ENCODE measurements at regions not wholly inside any gene's neighbourhood (a gene's known extent, or its start where the extent isn't known, plus 50 kb on each side); places are given as distances from the start of the nearest gene placed in this dataset.
"Not testable (repeated sequence)": the region's sequence is repeated elsewhere in the genome, so short reads cannot be mapped to it uniquely, and the experiment has no call there.

GRCh38 chr2:52017646-52018235, 985.8 kb upstream of the NRXN1 start:
- DNase-seq (ENCODE audit: low read depth): no peak

GRCh38 chr2:52006821-52007366, 975.0 kb upstream of the NRXN1 start:
- DNase-seq (ENCODE audit: low read depth): not testable (repeated sequence)

GRCh38 chr2:52000151-52000855, 968.4 kb upstream of the NRXN1 start:
- no peak for DNase-seq (ENCODE audit: low read depth)

GRCh38 chr2:51998890-51999289, 967.0 kb upstream of the NRXN1 start:
- DNase-seq (ENCODE audit: low read depth): no peak

- no peak for DNase-seq (ENCODE audit: low read depth)
Measured at GRCh38 chr2:51997571-51997970, 965.6 kb upstream of the NRXN1 start.

- DNase-seq (ENCODE audit: low read depth): peak; percentile 83
Measured at GRCh38 chr2:51995293-51995692, 963.4 kb upstream of the NRXN1 start.

GRCh38 chr2:51994123-51994763, 962.3 kb upstream of the NRXN1 start:
- DNase-seq (ENCODE audit: low read depth): no peak

- no peak for DNase-seq (ENCODE audit: low read depth)
Measured at GRCh38 chr2:51990684-51991083, 958.8 kb upstream of the NRXN1 start.

GRCh38 chr2:51986101-51986500, 954.2 kb upstream of the NRXN1 start:
- DNase-seq (ENCODE audit: low read depth): no peak

- DNase-seq (ENCODE audit: low read depth): peak; percentile 46
Measured at GRCh38 chr2:51981783-51982182, 949.9 kb upstream of the NRXN1 start.

- no peak for DNase-seq (ENCODE audit: low read depth)
Measured at GRCh38 chr2:51976623-51977022, 944.7 kb upstream of the NRXN1 start.

- no peak for DNase-seq (ENCODE audit: low read depth)
Measured at GRCh38 chr2:51971136-51971535, 939.2 kb upstream of the NRXN1 start.

- no peak for DNase-seq (ENCODE audit: low read depth)
Measured at GRCh38 chr2:51969347-51969746, 937.4 kb upstream of the NRXN1 start.

GRCh38 chr2:51960841-51961335, 929.0 kb upstream of the NRXN1 start:
- DNase-seq (ENCODE audit: low read depth): no peak

- no peak for DNase-seq (ENCODE audit: low read depth)
Measured at GRCh38 chr2:51960281-51960680, 928.3 kb upstream of the NRXN1 start.

GRCh38 chr2:51959696-51960095, 927.8 kb upstream of the NRXN1 start:
- DNase-seq (ENCODE audit: low read depth): no peak

- no peak for DNase-seq (ENCODE audit: low read depth)
Measured at GRCh38 chr2:51953931-51954330, 922.0 kb upstream of the NRXN1 start.

- DNase-seq (ENCODE audit: low read depth): no peak
Measured at GRCh38 chr2:51921076-51921475, 889.1 kb upstream of the NRXN1 start.

GRCh38 chr2:51920509-51920908, 888.6 kb upstream of the NRXN1 start:
- no peak for DNase-seq (ENCODE audit: low read depth)

GRCh38 chr2:51919395-51919794, 887.5 kb upstream of the NRXN1 start:
- peak; percentile 30 for DNase-seq (ENCODE audit: low read depth)

- peak; percentile 37 for DNase-seq (ENCODE audit: low read depth)
Measured at GRCh38 chr2:51918113-51918512, 886.2 kb upstream of the NRXN1 start.

GRCh38 chr2:51903728-51904127, 871.8 kb upstream of the NRXN1 start:
- no peak for DNase-seq (ENCODE audit: low read depth)

GRCh38 chr2:51899643-51900042, 867.7 kb upstream of the NRXN1 start:
- no peak for DNase-seq (ENCODE audit: low read depth)

Data from fibroblast of the conjunctiva (primary cell).